ENCODE measurements at regions not wholly inside any gene's neighbourhood (a gene's known extent, or its start where the extent isn't known, plus 50 kb on each side); places are given as distances from the start of the nearest gene placed in this dataset.

- peaks cover 35% of the 10 kb centered on the region for H3K4me1 ChIP-seq
- H3K36me3 ChIP-seq: no peaks in the 10 kb centered on the region
- no peaks in the 10 kb centered on the region for H3K27me3 ChIP-seq
- H3K27ac ChIP-seq: peak overlapping the region; percentile 33
- intact Hi-C loops (cut with DNase I): no loop called here
- DNase-seq: no peak
- H3K4me3 ChIP-seq: no peak overlapping the region
- no peaks in the 10 kb centered on the region for H3K9me3 ChIP-seq
- TF ChIP-seq CTCF (IDR thresholded peaks at IDR 0.05): no peak
- ATAC-seq: peak; percentile 26
Measured at GRCh38 chr12:68455691-68456345, 123.7 kb upstream of the MDM1 start.

GRCh38 chr12:68458866-68459265 is 126.7 kb upstream of the MDM1 start:
- intact Hi-C loops (cut with DNase I): no loop called here
- Histone ChIP-seq H3K4me3 (no peak overlapping the region), H3K36me3 (no peaks in the 10 kb centered on the region), H3K27ac (no peak overlapping the region), H3K9me3 (no peaks in the 10 kb centered on the region), H3K27me3 (no peaks in the 10 kb centered on the region), H3K4me1 (peaks cover 20% of the 10 kb centered on the region)
- DNase-seq (no peak), ATAC-seq (no peak)
- no peak for TF ChIP-seq CTCF (IDR thresholded peaks at IDR 0.05)

- DNase-seq (no peak), ATAC-seq (no peak)
- no peak for TF ChIP-seq CTCF (IDR thresholded peaks at IDR 0.05)
- no peak overlapping the region for H3K4me3 ChIP-seq
- no peaks in the 10 kb centered on the region for H3K9me3 ChIP-seq
- no peak overlapping the region for H3K27ac ChIP-seq
- no peaks in the 10 kb centered on the region for H3K27me3 ChIP-seq
- intact Hi-C loops (cut with DNase I): no loop called here
- no peaks in the 10 kb centered on the region for H3K36me3 ChIP-seq
- peaks cover 11% of the 10 kb centered on the region for H3K4me1 ChIP-seq
Measured at GRCh38 chr12:68460236-68460635, 128.1 kb upstream of the MDM1 start.

- Histone ChIP-seq H3K36me3 (no peaks in the 10 kb centered on the region), H3K9me3 (no peaks in the 10 kb centered on the region), H3K27ac (no peak overlapping the region), H3K4me1 (no peaks in the 10 kb centered on the region), H3K27me3 (no peaks in the 10 kb centered on the region), H3K4me3 (no peak overlapping the region)
- DNase-seq (no peak), ATAC-seq (no peak)
- intact Hi-C loops (cut with DNase I): no loop called here
- TF ChIP-seq CTCF (IDR thresholded peaks at IDR 0.05): no peak
Measured at GRCh38 chr12:68461645-68462044, 129.5 kb upstream of the MDM1 start.

GRCh38 chr12:68462803-68463202 is 130.6 kb upstream of the MDM1 start:
- no peaks in the 10 kb centered on the region for H3K9me3 ChIP-seq
- ATAC-seq: no peak
- DNase-seq: no peak
- H3K4me1 ChIP-seq: no peaks in the 10 kb centered on the region
- no peaks in the 10 kb centered on the region for H3K36me3 ChIP-seq
- intact Hi-C loops (cut with DNase I): no loop called here
- H3K27ac ChIP-seq: no peak overlapping the region
- no peaks in the 10 kb centered on the region for H3K27me3 ChIP-seq
- no peak overlapping the region for H3K4me3 ChIP-seq
- TF ChIP-seq CTCF (IDR thresholded peaks at IDR 0.05): no peak

GRCh38 chr12:68465227-68465626 is 133.1 kb upstream of the MDM1 start:
- ATAC-seq: no peak
- DNase-seq: no peak
- intact Hi-C loops (cut with DNase I): no loop called here
- H3K4me1 ChIP-seq: no peaks in the 10 kb centered on the region
- no peaks in the 10 kb centered on the region for H3K36me3 ChIP-seq
- no peaks in the 10 kb centered on the region for H3K27me3 ChIP-seq
- no peaks in the 10 kb centered on the region for H3K9me3 ChIP-seq
- H3K27ac ChIP-seq: no peak overlapping the region
- H3K4me3 ChIP-seq: no peak overlapping the region
- TF ChIP-seq CTCF (IDR thresholded peaks at IDR 0.05): no peak
